ENCODE measurements at regions not wholly inside any gene's neighbourhood (a gene's known extent, or its start where the extent isn't known, plus 50 kb on each side); places are given as distances from the start of the nearest gene placed in this dataset. TPM values are rescaled to one million over a fixed set of nuclear protein-coding genes. Genes with fewer than 3 reads are reported as not detected.

DNA sequence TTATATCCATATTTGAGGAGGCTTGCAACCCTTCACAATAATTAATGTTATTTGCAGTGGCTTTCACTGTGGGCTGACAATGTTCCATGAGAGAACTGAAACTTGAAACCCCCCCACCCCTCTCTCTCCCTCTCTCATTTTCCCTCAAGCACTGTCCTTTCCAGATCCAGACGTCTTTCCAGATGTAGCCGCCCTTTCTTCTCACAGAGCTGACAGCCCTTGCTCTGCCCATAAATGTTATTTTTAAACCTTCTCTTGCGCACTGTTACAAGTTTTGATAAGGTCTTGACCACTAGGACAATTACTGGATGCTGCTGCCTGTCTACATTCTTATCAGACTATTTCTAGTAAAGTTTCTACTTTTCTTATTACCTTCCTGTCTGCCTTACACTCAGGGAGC, 91.4 kb upstream of the LINC00305 start:
- DNase-seq (ENCODE audit: low spot score in 2 of 2) (no peak), FAIRE-seq (no peak)

DNA sequence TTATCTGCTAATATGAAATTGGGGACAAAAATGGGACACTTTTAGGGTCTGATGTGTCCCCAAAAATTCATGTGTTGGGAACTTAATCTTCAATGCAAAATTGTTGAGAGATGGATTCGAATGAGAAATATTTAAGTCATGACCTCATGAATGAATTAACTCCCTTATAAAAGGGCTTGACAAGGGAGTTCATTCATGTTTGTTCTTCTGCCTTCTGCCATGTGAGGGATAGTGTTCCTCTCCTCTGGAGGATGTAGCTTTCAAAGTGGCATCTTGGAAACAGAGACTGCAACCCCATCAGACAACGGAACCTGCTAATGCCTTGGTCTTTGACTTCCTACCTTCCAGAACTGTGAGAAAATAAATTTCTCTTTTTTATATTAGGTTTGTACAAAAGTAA, 89.2 kb upstream of the LINC00305 start:
- FAIRE-seq: no peak
- no peak for DNase-seq (ENCODE audit: low spot score in 2 of 2)

DNA sequence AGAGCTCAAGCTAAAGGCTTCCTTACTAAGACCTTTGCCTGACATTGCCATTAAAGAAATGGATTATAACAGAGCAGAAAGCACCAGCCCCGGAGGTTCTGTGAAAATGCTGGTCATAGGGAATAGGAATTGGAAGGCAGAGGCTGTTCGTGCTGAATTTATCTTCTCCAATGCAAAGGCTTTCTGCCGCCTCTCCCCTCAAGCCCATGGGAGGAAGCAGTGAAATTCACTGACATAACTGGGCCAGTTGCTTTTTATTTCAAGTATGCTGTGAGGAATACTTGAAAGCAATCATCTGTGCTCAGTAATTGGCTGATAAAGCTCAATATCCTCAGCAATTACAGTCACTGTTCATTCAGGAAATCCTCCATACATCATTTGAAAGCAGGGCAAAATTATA, 85.4 kb upstream of the LINC00305 start:
- DNase-seq (ENCODE audit: low spot score in 2 of 2) (no peak), FAIRE-seq (no peak)

DNA sequence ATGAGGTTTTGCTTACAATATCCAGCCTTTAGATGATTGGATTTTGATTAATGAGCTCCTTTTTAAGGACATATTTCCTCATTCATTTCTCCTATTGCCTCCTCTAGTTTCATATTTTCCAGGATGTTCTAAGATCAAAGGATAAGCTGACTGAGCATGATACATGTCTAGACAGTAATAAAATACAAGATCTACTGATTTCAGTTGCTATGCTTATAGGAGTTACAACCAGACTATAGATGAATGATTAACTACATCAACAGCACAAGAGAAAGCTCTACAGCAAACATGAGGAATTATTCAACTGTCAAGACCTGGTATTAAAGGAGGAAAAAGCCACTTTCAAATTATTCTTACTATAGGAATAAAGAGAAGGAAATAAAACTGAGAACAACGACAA, 85.0 kb upstream of the LINC00305 start:
- DNase-seq (ENCODE audit: low spot score in 2 of 2): no peak
- FAIRE-seq: no peak

DNA sequence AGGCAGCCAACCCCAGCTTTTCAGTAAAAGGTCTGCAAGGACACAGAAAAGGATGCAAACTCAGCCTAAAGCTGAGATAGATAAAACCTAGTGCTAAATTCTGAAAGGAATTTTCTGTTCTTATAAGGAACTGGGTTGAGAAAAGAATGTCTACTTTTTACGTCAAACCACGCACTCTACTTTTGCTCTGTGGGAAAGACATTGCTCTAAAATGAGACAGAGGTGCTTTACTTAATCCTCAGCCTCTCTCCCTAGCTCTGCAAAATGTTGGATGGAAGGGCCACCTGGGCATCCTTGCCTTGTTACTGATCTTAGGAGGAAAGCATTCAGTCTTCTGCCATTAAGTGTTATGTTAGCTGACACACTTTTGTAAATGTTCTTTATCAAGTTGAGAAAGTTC, 72.1 kb upstream of the LINC00305 start:
- DNase-seq (ENCODE audit: low spot score in 2 of 2): no peak
- FAIRE-seq: no peak

DNA sequence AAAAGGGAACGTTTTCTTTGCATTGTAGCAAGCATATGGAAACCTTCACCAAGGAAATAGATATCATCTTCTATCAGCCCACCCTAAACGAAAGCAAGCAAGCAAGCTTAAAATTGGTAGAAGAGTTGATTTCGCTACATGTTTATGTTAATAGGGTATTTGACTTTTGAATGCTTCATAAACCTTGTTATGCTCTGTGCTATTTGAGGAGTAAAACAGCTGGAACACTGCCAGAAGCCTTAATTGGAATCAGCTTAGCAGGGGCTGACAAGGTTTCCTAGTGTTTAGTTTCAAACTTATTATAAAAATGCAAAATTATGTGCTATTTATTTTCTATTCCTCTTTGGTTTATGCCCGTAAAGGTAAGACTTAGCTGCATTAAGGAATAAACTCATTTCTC, 70.6 kb upstream of the LINC00305 start:
- DNase-seq (ENCODE audit: low spot score in 2 of 2) (no peak), FAIRE-seq (no peak)

DNA sequence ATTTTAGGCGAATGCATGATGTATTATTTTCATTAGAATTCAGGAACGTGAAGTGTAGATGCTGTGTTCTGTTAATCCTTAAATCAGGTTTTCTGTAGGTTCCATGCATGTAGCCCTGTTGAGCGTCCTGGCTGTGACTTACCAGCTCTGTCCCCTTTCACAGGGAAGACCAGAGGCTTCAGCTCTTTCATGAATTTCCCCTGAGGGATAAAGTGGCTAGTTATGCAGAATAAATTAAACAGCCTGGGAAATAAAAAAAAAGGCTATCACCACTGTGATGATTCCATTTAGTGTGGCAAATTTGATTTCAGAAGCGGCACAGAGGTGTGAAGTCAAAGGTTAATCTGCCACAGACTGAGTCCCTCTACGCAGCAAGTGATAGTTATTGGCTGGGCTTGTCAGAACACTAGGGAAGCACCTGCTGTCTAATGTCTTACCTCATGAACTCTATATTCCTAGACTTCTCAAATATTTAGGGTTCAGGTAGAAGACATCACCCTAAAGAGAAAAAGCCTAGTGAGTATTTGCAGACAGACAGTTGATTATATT, 61.6 kb upstream of the LINC00305 start:
- FAIRE-seq (no peak), DNase-seq (ENCODE audit: low spot score in 2 of 2) (no peak)

DNA sequence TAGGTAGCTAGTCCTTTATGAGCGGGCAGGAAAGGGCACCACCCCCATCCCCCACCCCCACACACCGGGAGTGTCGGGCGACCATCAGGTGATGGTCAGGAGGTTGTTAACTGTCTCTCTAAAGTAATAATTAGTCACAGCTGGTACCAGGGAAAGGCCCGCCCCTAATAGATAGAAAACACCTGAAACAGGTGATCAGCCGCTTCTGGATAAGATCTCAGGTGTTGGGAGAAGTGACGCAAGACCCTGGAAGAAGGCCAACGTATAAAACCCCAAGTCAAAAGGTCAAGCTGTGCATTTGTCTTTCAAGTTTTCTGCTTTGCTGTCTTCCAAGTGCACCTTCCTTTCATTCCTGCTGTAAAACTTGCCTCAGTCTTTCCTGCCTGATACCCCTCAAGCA, 59.6 kb upstream of the LINC00305 start:
- DNase-seq (ENCODE audit: low spot score in 2 of 2): no peak

DNA sequence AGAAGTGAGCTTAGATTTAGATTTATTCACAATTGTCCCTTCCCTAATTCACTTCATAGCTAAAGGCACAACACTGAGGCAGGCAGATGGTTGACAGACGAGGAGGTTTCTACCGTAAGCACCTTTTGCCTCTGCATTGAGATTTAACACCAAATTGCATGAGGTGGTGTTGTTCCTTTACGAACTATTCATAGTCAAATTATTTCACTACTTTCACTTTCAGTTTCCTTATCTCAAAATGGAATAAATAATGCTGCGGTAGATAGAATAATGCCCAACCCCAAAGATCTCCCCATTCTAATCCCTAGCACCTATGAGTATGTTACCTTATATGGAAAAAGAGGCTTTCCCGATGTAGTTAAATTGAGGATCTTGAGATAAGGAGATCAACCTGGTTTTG, 58.9 kb upstream of the LINC00305 start:
- DNase-seq (ENCODE audit: low spot score in 2 of 2) (no peak), FAIRE-seq (no peak)

More for the DNA sequence above, 59.6 kb upstream of the LINC00305 start:
- FAIRE-seq: no peak

DNA sequence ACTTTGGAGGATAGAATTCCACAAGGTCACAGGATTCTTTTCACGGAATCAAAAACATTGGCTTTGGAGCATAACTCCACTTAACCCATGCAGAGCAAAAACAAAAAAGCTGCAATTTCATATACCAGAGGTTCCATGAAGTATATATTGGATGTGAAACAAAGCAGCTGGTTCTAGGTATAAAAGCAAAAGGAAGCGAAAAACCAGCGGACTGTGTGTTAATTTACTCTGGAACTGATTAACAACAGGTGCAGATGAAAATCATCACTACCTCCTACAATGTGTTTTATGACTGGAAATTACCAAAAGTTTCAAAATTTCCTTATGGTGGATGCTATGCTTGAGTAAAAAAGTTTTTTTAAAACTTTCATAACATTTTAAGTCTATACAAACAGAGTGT, 54.4 kb upstream of the LINC00305 start:
- no peak for FAIRE-seq
- no peak for DNase-seq (ENCODE audit: low spot score in 2 of 2)

DNA sequence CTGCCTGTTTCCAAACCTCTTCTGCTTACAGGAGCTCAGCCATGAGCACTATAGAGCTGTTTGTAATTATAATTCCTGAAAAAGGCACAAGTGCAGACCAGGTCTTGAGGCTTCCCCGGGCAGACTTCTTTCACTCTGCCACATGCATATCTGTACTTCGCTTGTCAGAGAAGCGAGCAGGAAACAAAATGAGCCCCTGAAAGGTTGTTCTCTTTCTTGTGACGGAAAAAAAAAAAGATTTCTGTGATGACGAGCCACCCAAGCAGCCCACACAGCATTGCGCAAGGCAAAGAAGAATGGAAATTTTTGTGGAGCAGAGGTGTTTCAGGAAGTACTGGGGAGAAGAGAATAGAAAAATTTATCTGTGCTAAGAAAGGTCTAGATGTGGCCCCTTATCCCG, 54.0 kb upstream of the LINC00305 start:
- no peak for DNase-seq (ENCODE audit: low spot score in 2 of 2)
- no peak for FAIRE-seq

DNA sequence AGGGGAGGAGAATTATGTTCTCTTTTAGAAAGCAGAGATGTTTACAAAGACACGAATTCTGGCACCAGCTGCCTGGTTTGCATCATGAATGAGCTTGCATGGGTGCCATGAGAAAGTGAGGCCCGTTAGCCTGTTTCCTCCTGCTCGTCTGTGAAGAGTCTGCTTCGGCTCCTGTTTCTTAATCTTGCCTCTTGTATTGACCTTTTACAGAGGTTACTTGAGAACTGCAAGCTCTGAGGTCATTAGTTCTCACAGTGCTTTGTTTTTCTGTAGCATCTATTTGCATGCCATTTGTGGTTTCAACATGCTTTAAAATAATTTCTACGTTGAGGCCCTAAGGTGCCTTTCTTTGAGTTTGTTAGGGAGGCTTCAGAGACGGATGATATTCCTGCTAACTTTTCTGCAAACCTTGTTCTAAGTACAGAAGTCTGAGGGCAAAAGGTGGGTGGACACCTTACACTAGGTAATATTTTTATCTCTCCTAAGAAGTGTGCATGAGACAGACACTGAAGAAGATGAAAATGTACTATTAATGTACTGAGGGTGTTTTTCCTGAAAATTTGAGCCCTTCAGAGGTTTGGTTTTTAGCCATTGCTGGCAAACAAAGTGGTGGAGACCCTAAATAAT, 53.4 kb upstream of the LINC00305 start:
- no peak for DNase-seq (ENCODE audit: low spot score in 2 of 2)

DNA sequence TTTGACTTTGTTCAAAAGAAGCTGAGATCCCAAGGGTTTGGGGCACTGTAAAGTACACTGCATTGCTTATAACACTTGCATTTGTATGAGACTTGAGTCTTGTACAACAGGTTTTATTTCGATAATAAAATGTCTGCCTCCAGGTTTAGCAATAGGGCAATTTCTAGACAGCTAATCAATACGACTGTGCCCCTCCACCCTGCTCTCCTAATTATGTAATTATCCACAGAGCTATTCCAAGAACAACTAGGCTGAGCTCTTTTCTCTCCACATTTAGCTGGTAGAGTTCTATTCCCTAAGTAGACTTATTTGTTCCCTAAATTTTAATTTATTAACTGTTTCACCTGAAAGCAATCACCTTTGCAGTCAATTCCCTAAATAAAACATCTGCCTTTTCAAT, 52.9 kb upstream of the LINC00305 start:
- FAIRE-seq (no peak), DNase-seq (ENCODE audit: low spot score in 2 of 2) (no peak)

More for the DNA sequence above, 53.4 kb upstream of the LINC00305 start:
- no peak for FAIRE-seq

DNA sequence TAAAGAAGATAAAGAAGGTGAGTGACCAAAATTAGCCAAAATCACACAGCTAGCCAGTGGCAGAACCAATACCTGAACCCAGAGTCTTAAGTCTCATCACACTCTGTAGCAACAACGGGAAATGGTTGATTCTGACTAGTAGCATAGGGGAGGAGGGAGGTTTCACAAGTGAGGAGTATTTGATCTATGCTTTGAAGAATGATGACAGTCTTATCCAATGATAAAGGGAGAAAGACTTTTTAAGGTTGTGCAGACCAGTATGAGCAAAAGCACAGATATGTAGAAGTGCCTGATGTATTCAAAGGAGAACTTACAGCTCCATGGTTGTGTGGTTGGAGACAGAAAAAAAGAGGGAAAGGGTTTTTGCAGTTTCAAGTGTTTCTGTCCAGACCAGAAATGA, 50.7 kb upstream of the LINC00305 start:
- no peak for FAIRE-seq

More for the DNA sequence above, 50.7 kb upstream of the LINC00305 start:
- no peak for DNase-seq (ENCODE audit: low spot score in 2 of 2)

Small RNAs in the stretch of these regions (small RNA-seq; reads per million reads assigned to genes)
- not detected for gene AC027506.1
